Activated naive CD4-positive, alpha-beta T cell treated with anti-CD3 and anti-CD28 coated beads, Interleukin-2, amount 50 U/mL, for 24 hours (primary cell): ENCODE measurements at regions not wholly inside any gene's neighbourhood (a gene's known extent, or its start where the extent isn't known, plus 50 kb on each side); places are given as distances from the start of the nearest gene placed in this dataset.
"Not testable (repeated sequence)": the region's sequence is repeated elsewhere in the genome, so short reads cannot be mapped to it uniquely, and the experiment has no call there.

ENCODE experiments used
- H3K27ac Mint-ChIP-seq: one replicate; pipeline ENCODE4 v1.8.0; 2021; ENCODE audit warnings: mild to moderate bottlenecking, mixed read lengths
- H3K27me3 Mint-ChIP-seq: one replicate; pipeline ENCODE4 v1.8.0; 2021; ENCODE audit warnings: mixed read lengths
- H3K36me3 Mint-ChIP-seq: one replicate; pipeline ENCODE4 v1.8.0; 2021; ENCODE audit warnings: mixed read lengths
- H3K4me1 Mint-ChIP-seq: one replicate; pipeline ENCODE4 v1.8.0; 2021; ENCODE audit warnings: mixed read lengths
- H3K4me3 Mint-ChIP-seq: one replicate; pipeline ENCODE4 v1.8.0; 2021; ENCODE audit warnings: mild to moderate bottlenecking, mixed read lengths
- H3K9me3 Mint-ChIP-seq: one replicate; pipeline ENCODE4 v1.8.0; 2021; ENCODE audit warnings: mixed read lengths

GRCh38 chr10:64771253-64772050, 1250.3 kb downstream of the REEP3 start:
- no peaks in the 10 kb centered on the region for H3K27me3 Mint-ChIP-seq
- no peak overlapping the region for H3K4me3 Mint-ChIP-seq
- H3K4me1 Mint-ChIP-seq, result no peaks in the 10 kb centered on the region
- no peaks in the 10 kb centered on the region for H3K9me3 Mint-ChIP-seq
- no peak overlapping the region for H3K27ac Mint-ChIP-seq
- H3K36me3 Mint-ChIP-seq, result no peaks in the 10 kb centered on the region

GRCh38 chr10:64773357-64773756, 1252.2 kb downstream of the REEP3 start:
- Mint-ChIP-seq H3K27ac (no peak overlapping the region), H3K9me3 (no peaks in the 10 kb centered on the region), H3K36me3 (no peaks in the 10 kb centered on the region), H3K27me3 (no peaks in the 10 kb centered on the region), H3K4me1 (no peaks in the 10 kb centered on the region), H3K4me3 (no peak overlapping the region)

GRCh38 chr10:64784451-64784850, 1263.2 kb downstream of the REEP3 start:
- not testable (repeated sequence) for H3K36me3 Mint-ChIP-seq, H3K27ac Mint-ChIP-seq, H3K4me3 Mint-ChIP-seq, H3K9me3 Mint-ChIP-seq, H3K4me1 Mint-ChIP-seq, H3K27me3 Mint-ChIP-seq

- Mint-ChIP-seq H3K27ac (no peak overlapping the region), H3K9me3 (no peaks in the 10 kb centered on the region), H3K36me3 (no peaks in the 10 kb centered on the region)
Observed at GRCh38 chr10:64785816-64786215, 1264.6 kb downstream of the REEP3 start.

GRCh38 chr10:64786989-64787388, 1265.8 kb downstream of the REEP3 start:
- Mint-ChIP-seq H3K4me1 (no peaks in the 10 kb centered on the region), H3K4me3 (no peak overlapping the region), H3K27ac (no peak overlapping the region), H3K36me3 (no peaks in the 10 kb centered on the region), H3K27me3 (no peaks in the 10 kb centered on the region), H3K9me3 (no peaks in the 10 kb centered on the region)

More at GRCh38 chr10:64785816-64786215, 1264.6 kb downstream of the REEP3 start:
- Mint-ChIP-seq H3K4me3 (no peak overlapping the region), H3K27me3 (no peaks in the 10 kb centered on the region), H3K4me1 (no peaks in the 10 kb centered on the region)

GRCh38 chr10:64795847-64796246, 1274.6 kb downstream of the REEP3 start:
- Mint-ChIP-seq H3K27me3 (no peaks in the 10 kb centered on the region), H3K27ac (no peak overlapping the region), H3K4me3 (no peak overlapping the region), H3K4me1 (no peaks in the 10 kb centered on the region), H3K36me3 (no peaks in the 10 kb centered on the region), H3K9me3 (peaks cover 7% of the 10 kb centered on the region)

- H3K4me1 Mint-ChIP-seq, result no peaks in the 10 kb centered on the region
- H3K36me3 Mint-ChIP-seq, result no peaks in the 10 kb centered on the region
- H3K27ac Mint-ChIP-seq, result no peak overlapping the region
- H3K4me3 Mint-ChIP-seq, result no peak overlapping the region
- H3K27me3 Mint-ChIP-seq, result no peaks in the 10 kb centered on the region
- H3K9me3 Mint-ChIP-seq, result peaks cover 11% of the 10 kb centered on the region
Observed at GRCh38 chr10:64798297-64798696, 1277.1 kb downstream of the REEP3 start.

- not testable (repeated sequence) for H3K4me1 Mint-ChIP-seq, H3K27me3 Mint-ChIP-seq, H3K36me3 Mint-ChIP-seq, H3K4me3 Mint-ChIP-seq, H3K9me3 Mint-ChIP-seq, H3K27ac Mint-ChIP-seq
Observed at GRCh38 chr10:64808233-64808632, 1287.0 kb downstream of the REEP3 start.

- H3K27ac Mint-ChIP-seq, H3K36me3 Mint-ChIP-seq, H3K4me3 Mint-ChIP-seq, H3K27me3 Mint-ChIP-seq, H3K4me1 Mint-ChIP-seq, H3K9me3 Mint-ChIP-seq: not testable (repeated sequence)
Observed at GRCh38 chr10:64810046-64810445, 1288.8 kb downstream of the REEP3 start.

GRCh38 chr10:64813391-64813790, 1292.2 kb downstream of the REEP3 start:
- Mint-ChIP-seq H3K27ac (no peak overlapping the region), H3K4me1 (no peaks in the 10 kb centered on the region), H3K36me3 (no peaks in the 10 kb centered on the region), H3K9me3 (no peaks in the 10 kb centered on the region), H3K27me3 (no peaks in the 10 kb centered on the region), H3K4me3 (no peak overlapping the region)

GRCh38 chr10:64814201-64814600, 1293.0 kb downstream of the REEP3 start:
- Mint-ChIP-seq H3K27me3 (no peaks in the 10 kb centered on the region), H3K4me1 (no peaks in the 10 kb centered on the region), H3K36me3 (no peaks in the 10 kb centered on the region), H3K27ac (no peak overlapping the region), H3K9me3 (no peaks in the 10 kb centered on the region), H3K4me3 (no peak overlapping the region)

- Mint-ChIP-seq H3K36me3 (no peaks in the 10 kb centered on the region), H3K4me1 (no peaks in the 10 kb centered on the region), H3K4me3 (no peak overlapping the region), H3K27me3 (no peaks in the 10 kb centered on the region), H3K27ac (no peak overlapping the region), H3K9me3 (no peaks in the 10 kb centered on the region)
Observed at GRCh38 chr10:64829888-64830412, 1308.7 kb downstream of the REEP3 start.

GRCh38 chr10:64830869-64831268, 1309.7 kb downstream of the REEP3 start:
- no peaks in the 10 kb centered on the region for H3K9me3 Mint-ChIP-seq
- H3K36me3 Mint-ChIP-seq, result no peaks in the 10 kb centered on the region
- H3K4me1 Mint-ChIP-seq, result no peaks in the 10 kb centered on the region
- no peak overlapping the region for H3K27ac Mint-ChIP-seq
- H3K4me3 Mint-ChIP-seq, result no peak overlapping the region
- H3K27me3 Mint-ChIP-seq, result no peaks in the 10 kb centered on the region

GRCh38 chr10:64840341-64840740, 1319.1 kb downstream of the REEP3 start:
- Mint-ChIP-seq H3K4me3 (no peak overlapping the region), H3K36me3 (no peaks in the 10 kb centered on the region), H3K4me1 (no peaks in the 10 kb centered on the region), H3K27ac (no peak overlapping the region), H3K9me3 (peaks cover 5% of the 10 kb centered on the region), H3K27me3 (no peaks in the 10 kb centered on the region)

GRCh38 chr10:64846700-64847099, 1325.5 kb downstream of the REEP3 start:
- H3K27ac Mint-ChIP-seq, result no peak overlapping the region
- H3K9me3 Mint-ChIP-seq, result peaks cover 5% of the 10 kb centered on the region
- H3K4me3 Mint-ChIP-seq, result no peak overlapping the region
- H3K4me1 Mint-ChIP-seq, result no peaks in the 10 kb centered on the region
- no peaks in the 10 kb centered on the region for H3K27me3 Mint-ChIP-seq
- H3K36me3 Mint-ChIP-seq, result no peaks in the 10 kb centered on the region

GRCh38 chr10:64855941-64856340, 1334.7 kb downstream of the REEP3 start:
- Mint-ChIP-seq H3K4me1 (no peaks in the 10 kb centered on the region), H3K36me3 (no peaks in the 10 kb centered on the region), H3K4me3 (no peak overlapping the region), H3K27ac (no peak overlapping the region), H3K9me3 (no peaks in the 10 kb centered on the region), H3K27me3 (no peaks in the 10 kb centered on the region)

GRCh38 chr10:64859911-64860310, 1338.7 kb downstream of the REEP3 start:
- H3K27me3 Mint-ChIP-seq, result no peaks in the 10 kb centered on the region
- H3K9me3 Mint-ChIP-seq, result no peaks in the 10 kb centered on the region
- H3K36me3 Mint-ChIP-seq, result no peaks in the 10 kb centered on the region
- H3K4me3 Mint-ChIP-seq, result no peak overlapping the region
- no peak overlapping the region for H3K27ac Mint-ChIP-seq
- H3K4me1 Mint-ChIP-seq, result no peaks in the 10 kb centered on the region
